Tibial nerve (tissue), 4 donors: ENCODE measurements at regions not wholly inside any gene's neighbourhood (a gene's known extent, or its start where the extent isn't known, plus 50 kb on each side); places are given as distances from the start of the nearest gene placed in this dataset.
"Not testable (repeated sequence)": the region's sequence is repeated elsewhere in the genome, so short reads cannot be mapped to it uniquely, and the experiment has no call there.

Source experiments
- DNase-seq, 2 donors: peaks; one replicate each; pipeline ENCODE4 v3.0.0-alpha.2; 2019; ENCODE audit warnings: low spot score in 2 of 2
- H3K27ac ChIP-seq, 4 donors: fragments of 200-600 bp; sonication (generic) in 3 of 4; one replicate each; pipeline ENCODE4 v1.5.1; 2017 to 2019; ENCODE audit warnings: mild to moderate bottlenecking in 1 of 4
- H3K27me3 ChIP-seq, 2 donors: fragments of 200-600 bp; sonication (generic) in 1 of 2; one replicate each; pipeline versions ENCODE4 v1.5.1 to v1.6.0; 2017 to 2019
- H3K36me3 ChIP-seq, 3 donors: fragments of 200-600 bp; sonication (generic); one replicate each; pipeline ENCODE4 v1.5.1; 2018 to 2019
- H3K4me1 ChIP-seq, 4 donors: fragments of 200-600 bp; sonication (generic) in 3 of 4; one replicate each; pipeline ENCODE4 v1.5.1; 2017 to 2019
- H3K4me3 ChIP-seq, 4 donors: fragments of 200-600 bp; sonication (generic) in 3 of 4; one replicate each; pipeline ENCODE4 v1.5.1; 2017 to 2019; ENCODE audit warnings: mild to moderate bottlenecking in 1 of 4, moderate library complexity in 1 of 4
- H3K9me3 ChIP-seq, 4 donors: fragments of 200-600 bp; sonication (generic) in 3 of 4; one replicate each; pipeline ENCODE4 v1.5.1; 2017 to 2019
- CTCF ChIP-seq, 5 experiments: fragments of 200-600 bp in 3 of 5; fragments of 450-650 bp in 2 of 5; sonication (generic) in 3 of 5; IDR thresholded peaks; one replicate each; pipeline ENCODE4 v1.5.1; 2016 to 2019; ENCODE audit warnings: antibody characterized with exemption in 5 of 5, mild to moderate bottlenecking in 3 of 5, moderate library complexity in 2 of 5
- EP300 ChIP-seq, 2 donors: sonication (generic); formaldehyde crosslinking; IDR thresholded peaks; one replicate each; pipeline ENCODE4 v1.6.1; 2017; ENCODE audit warnings: antibody characterized with exemption in 2 of 2, mild to moderate bottlenecking in 1 of 2
- POLR2A ChIP-seq, 2 donors: fragments of 450-650 bp; IDR thresholded peaks; one replicate each; pipeline ENCODE4 v1.6.1; 2017; ENCODE audit warnings: antibody characterized with exemption in 2 of 2, mild to moderate bottlenecking in 2 of 2, moderate library complexity in 2 of 2
- WGBS, 2 donors: methylation state at CpG; one replicate each; pipeline ENCODE4 v1.1.5; 2018; 5-methylcytosine and 5-hydroxymethylcytosine counted together

- Histone ChIP-seq H3K27ac (no peak overlapping the region), H3K9me3 (no peaks in the 10 kb centered on the region), H3K4me3 (no peak overlapping the region), H3K27me3 (no peaks in the 10 kb centered on the region), H3K36me3 (no peaks in the 10 kb centered on the region), H3K4me1 (no peaks in the 10 kb centered on the region)
- 77 to 88% methylated on average over 3 of the region's 3 CpGs for WGBS, 2 donors
- TF ChIP-seq CTCF (IDR thresholded peaks at IDR 0.05) (no peak), POLR2A (IDR thresholded peaks at IDR 0.05) (no peak), EP300 (IDR thresholded peaks at IDR 0.05) (no peak)
- no peak for DNase-seq
Measured at GRCh38 chr2:65969161-65969560, 465.8 kb upstream of the MEIS1 start.

GRCh38 chr2:65963303-65963702 lies 471.6 kb upstream of the MEIS1 start:
- not testable (repeated sequence) for H3K9me3 ChIP-seq, H3K4me1 ChIP-seq, H3K27me3 ChIP-seq, H3K36me3 ChIP-seq, H3K27ac ChIP-seq, DNase-seq, H3K4me3 ChIP-seq
- 88 to 100% methylated on average over 2 to 4 of the region's 5 CpGs for whole genome bisulfite sequencing, 2 donors

- no peaks in the 10 kb centered on the region for H3K27me3 ChIP-seq
- no peak for DNase-seq
- no peaks in the 10 kb centered on the region for H3K36me3 ChIP-seq
- H3K4me1 ChIP-seq = no peaks in the 10 kb centered on the region
- peaks cover 0 to 4% (median 0%) of the 10 kb centered on the region in 4 donors for H3K9me3 ChIP-seq
- TF ChIP-seq CTCF (IDR thresholded peaks at IDR 0.05) = no peak
- no peak for TF ChIP-seq POLR2A (IDR thresholded peaks at IDR 0.05)
- no peak for TF ChIP-seq EP300 (IDR thresholded peaks at IDR 0.05)
- 36 to 43% methylated on average over 4 of the region's 4 CpGs for WGBS, 2 donors
- H3K4me3 ChIP-seq = no peak overlapping the region
- no peak overlapping the region for H3K27ac ChIP-seq
Measured at GRCh38 chr2:65960953-65961352, 474.0 kb upstream of the MEIS1 start.

- H3K4me3 ChIP-seq = no peak overlapping the region
- H3K4me1 ChIP-seq = no peaks in the 10 kb centered on the region
- 64% methylated on average over 5 of the region's 5 CpGs for WGBS, 2 donors
- no peak for TF ChIP-seq EP300 (IDR thresholded peaks at IDR 0.05)
- no peak for TF ChIP-seq CTCF (IDR thresholded peaks at IDR 0.05)
- TF ChIP-seq POLR2A (IDR thresholded peaks at IDR 0.05) = no peak
- H3K27ac ChIP-seq = no peak overlapping the region
- no peaks in the 10 kb centered on the region for H3K36me3 ChIP-seq
- no peaks in the 10 kb centered on the region for H3K27me3 ChIP-seq
- H3K9me3 ChIP-seq = no peaks in the 10 kb centered on the region
- no peak for DNase-seq
Measured at GRCh38 chr2:65957886-65958285, 477.0 kb upstream of the MEIS1 start.

- no peak for TF ChIP-seq EP300 (IDR thresholded peaks at IDR 0.05)
- TF ChIP-seq POLR2A (IDR thresholded peaks at IDR 0.05) = no peak
- Histone ChIP-seq H3K4me1 (no peaks in the 10 kb centered on the region), H3K36me3 (no peaks in the 10 kb centered on the region), H3K27me3 (no peaks in the 10 kb centered on the region), H3K27ac (no peak overlapping the region), H3K9me3 (no peaks in the 10 kb centered on the region), H3K4me3 (no peak overlapping the region)
- WGBS, 2 donors = 77 to 84% methylated on average over 2 of the region's 2 CpGs
- no peak for DNase-seq
Measured at GRCh38 chr2:65957454-65957853, 477.5 kb upstream of the MEIS1 start.

GRCh38 chr2:65955259-65955658 lies 479.7 kb upstream of the MEIS1 start:
- 92 to 96% methylated on average over 2 of the region's 2 CpGs for WGBS, 2 donors
- no peaks in the 10 kb centered on the region for H3K4me1 ChIP-seq
- no peaks in the 10 kb centered on the region for H3K9me3 ChIP-seq
- H3K27ac ChIP-seq = no peak overlapping the region
- H3K27me3 ChIP-seq = no peaks in the 10 kb centered on the region
- H3K36me3 ChIP-seq = no peaks in the 10 kb centered on the region
- no peak for TF ChIP-seq POLR2A (IDR thresholded peaks at IDR 0.05)
- no peak for TF ChIP-seq EP300 (IDR thresholded peaks at IDR 0.05)
- TF ChIP-seq CTCF (IDR thresholded peaks at IDR 0.05) = no peak
- no peak overlapping the region for H3K4me3 ChIP-seq
- no peak for DNase-seq
